ENCODE measurements at regions not wholly inside any gene's neighbourhood (a gene's known extent, or its start where the extent isn't known, plus 50 kb on each side); places are given as distances from the start of the nearest gene placed in this dataset.

- no peak for DNase-seq
- no peak for TF ChIP-seq POLR2AphosphoS5 (IDR thresholded peaks at IDR 0.05)
- TF ChIP-seq EP300 (IDR thresholded peaks at IDR 0.05) = no peak
- no peak for TF ChIP-seq POLR2A (IDR thresholded peaks at IDR 0.05)
- TF ChIP-seq CTCF (IDR thresholded peaks at IDR 0.05) = no peak
- H3K9me3 ChIP-seq = peaks cover 0 to 8% (median 0%) of the 10 kb centered on the region in 4 donors
- intact Hi-C loops (cut with DNase I; ENCODE audit: low total_unique reads) = no loop called here
- no peaks in the 10 kb centered on the region for H3K27me3 ChIP-seq
- H3K4me3 ChIP-seq = no peak overlapping the region
- no peaks in the 10 kb centered on the region for H3K4me1 ChIP-seq
- H3K36me3 ChIP-seq = no peaks in the 10 kb centered on the region
- no peak overlapping the region for H3K27ac ChIP-seq
These were observed 727.7 kb downstream of the NTRK3 start for GRCh38 chr15:87528873-87529272.

GRCh38 chr15:87527875-87528274, 728.7 kb downstream of the NTRK3 start:
- H3K9me3 ChIP-seq = peaks cover 0 to 10% (median 0%) of the 10 kb centered on the region in 4 donors
- no peak overlapping the region for H3K27ac ChIP-seq
- intact Hi-C loops (cut with DNase I; ENCODE audit: low total_unique reads) = no loop called here
- WGBS, 5 donors = 75 to 86% (median 86%) methylated on average over 2 of the region's 2 CpGs
- H3K36me3 ChIP-seq = no peaks in the 10 kb centered on the region
- no peak for TF ChIP-seq EP300 (IDR thresholded peaks at IDR 0.05)
- TF ChIP-seq POLR2AphosphoS5 (IDR thresholded peaks at IDR 0.05) = no peak
- no peak for TF ChIP-seq CTCF (IDR thresholded peaks at IDR 0.05)
- no peak for TF ChIP-seq POLR2A (IDR thresholded peaks at IDR 0.05)
- no peak for DNase-seq
- H3K4me3 ChIP-seq = no peak overlapping the region
- H3K4me1 ChIP-seq = no peaks in the 10 kb centered on the region
- no peaks in the 10 kb centered on the region for H3K27me3 ChIP-seq

- 68 to 75% (median 73%) methylated on average over 4 of the region's 4 CpGs for WGBS, 5 donors
- no peak overlapping the region for H3K4me3 ChIP-seq
- H3K9me3 ChIP-seq = peaks cover 0 to 10% (median 0%) of the 10 kb centered on the region in 4 donors
- H3K27ac ChIP-seq = no peak overlapping the region
- no peaks in the 10 kb centered on the region for H3K4me1 ChIP-seq
- no peaks in the 10 kb centered on the region for H3K27me3 ChIP-seq
- intact Hi-C loops (cut with DNase I; ENCODE audit: low total_unique reads) = no loop called here
- peak in 1 of 2 donors; percentile 10 for DNase-seq
- TF ChIP-seq CTCF (IDR thresholded peaks at IDR 0.05) (no peak), POLR2AphosphoS5 (IDR thresholded peaks at IDR 0.05) (no peak), POLR2A (IDR thresholded peaks at IDR 0.05) (no peak), EP300 (IDR thresholded peaks at IDR 0.05) (no peak)
- H3K36me3 ChIP-seq = no peaks in the 10 kb centered on the region
These were observed 729.1 kb downstream of the NTRK3 start for GRCh38 chr15:87527416-87527815.

GRCh38 chr15:87523516-87523915, 733.0 kb downstream of the NTRK3 start:
- H3K9me3 ChIP-seq = peaks cover 0 to 13% (median 0%) of the 10 kb centered on the region in 4 donors
- no peaks in the 10 kb centered on the region for H3K4me1 ChIP-seq
- no peak overlapping the region for H3K27ac ChIP-seq
- WGBS, 5 donors = 71 to 84% (median 79%) methylated on average over 2 of the region's 2 CpGs
- no peaks in the 10 kb centered on the region for H3K36me3 ChIP-seq
- TF ChIP-seq EP300 (IDR thresholded peaks at IDR 0.05) (no peak), CTCF (IDR thresholded peaks at IDR 0.05) (no peak), POLR2AphosphoS5 (IDR thresholded peaks at IDR 0.05) (no peak)
- intact Hi-C loops (cut with DNase I; ENCODE audit: low total_unique reads) = no loop called here
- no peak for DNase-seq
- no peaks in the 10 kb centered on the region for H3K27me3 ChIP-seq
- no peak overlapping the region for H3K4me3 ChIP-seq
